ENCODE measurements at regions not wholly inside any gene's neighbourhood (a gene's known extent, or its start where the extent isn't known, plus 50 kb on each side); places are given as distances from the start of the nearest gene placed in this dataset.

DNA sequence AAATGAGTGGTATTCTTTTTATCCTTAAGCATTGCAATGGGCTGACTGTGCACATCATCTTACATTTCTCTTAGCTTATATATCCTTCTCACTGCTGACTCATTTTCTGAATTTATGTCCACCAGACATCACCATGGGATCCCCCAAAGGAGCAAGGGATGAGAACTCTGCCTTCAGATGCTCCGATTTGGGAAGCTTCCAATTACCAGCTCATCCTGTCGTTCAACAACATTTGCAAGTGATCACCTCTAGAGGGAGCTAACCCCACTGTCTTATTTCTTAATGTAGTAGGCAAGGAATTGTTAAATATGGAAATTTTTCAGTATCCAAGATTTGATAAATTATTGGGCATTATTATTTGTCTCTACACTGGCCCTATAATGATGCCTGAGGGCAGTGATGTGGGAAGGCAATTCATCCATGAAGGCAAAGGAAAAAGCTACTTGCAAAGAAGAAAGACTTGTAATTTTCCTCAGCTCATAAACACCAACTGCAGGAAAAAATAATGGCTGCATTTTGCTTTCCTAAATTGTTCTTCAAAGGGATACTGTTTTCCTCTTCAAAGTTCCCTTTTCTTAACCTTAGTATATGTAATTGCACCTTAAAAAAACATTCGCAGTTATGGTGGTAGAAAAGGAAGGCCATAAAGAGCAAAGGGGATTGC is 102.4 kb upstream of the FSHB start:
- TF ChIP-seq GATA1 (IDR thresholded peaks at IDR 0.05; ENCODE audit: low read depth, low read length) (no peak), POLR2A (IDR thresholded peaks at IDR 0.05; ENCODE audit: low read length) (no peak)

DNA sequence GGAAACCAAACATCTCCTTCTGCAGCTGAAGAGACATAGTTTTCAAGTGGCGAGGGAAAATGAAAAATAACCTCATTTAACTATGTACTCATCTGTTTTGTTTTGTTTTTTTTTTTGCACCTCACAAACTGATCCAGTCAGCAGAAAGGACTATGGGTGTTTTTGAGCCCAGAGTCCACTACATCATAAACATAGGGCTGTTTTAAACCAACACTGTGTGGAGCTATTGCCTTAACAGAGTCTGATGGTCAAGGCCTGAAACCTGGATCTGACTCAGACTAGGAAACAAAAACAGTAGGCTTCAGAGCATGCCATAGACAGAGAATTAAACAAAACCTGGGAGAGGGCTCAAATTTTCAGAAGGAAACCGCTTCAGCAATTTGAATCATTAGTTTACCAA is 99.3 kb upstream of the FSHB start:
- TF ChIP-seq GATA1 (IDR thresholded peaks at IDR 0.05; ENCODE audit: low read depth, low read length) (no peak), POLR2A (IDR thresholded peaks at IDR 0.05; ENCODE audit: low read length) (no peak)
- no peak for DNase-seq

More for the DNA sequence above, 102.4 kb upstream of the FSHB start:
- DNase-seq: peak; percentile 5 to 30

DNA sequence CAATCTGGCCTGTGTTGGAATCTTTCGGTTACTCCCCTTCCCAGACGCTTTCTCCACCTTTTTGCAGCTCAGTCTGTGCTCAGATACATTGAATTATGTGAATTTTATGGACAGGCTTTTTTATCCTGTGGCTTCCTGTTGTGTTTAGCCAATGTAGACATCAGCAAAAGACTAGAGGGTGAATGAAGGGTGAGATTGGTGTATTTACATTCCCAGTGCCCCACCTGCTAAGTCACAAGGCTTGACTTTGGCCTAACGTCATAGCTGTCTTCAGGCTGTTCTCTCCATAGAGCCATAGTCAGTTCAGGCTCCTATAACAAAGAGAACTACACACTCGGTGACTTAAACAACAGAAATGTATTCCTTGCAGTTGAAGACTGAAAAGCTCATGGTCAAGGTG is 97.5 kb upstream of the FSHB start:
- TF ChIP-seq POLR2A (IDR thresholded peaks at IDR 0.05; ENCODE audit: low read length) (no peak), GATA1 (IDR thresholded peaks at IDR 0.05; ENCODE audit: low read depth, low read length) (no peak)
- DNase-seq: no peak

DNA sequence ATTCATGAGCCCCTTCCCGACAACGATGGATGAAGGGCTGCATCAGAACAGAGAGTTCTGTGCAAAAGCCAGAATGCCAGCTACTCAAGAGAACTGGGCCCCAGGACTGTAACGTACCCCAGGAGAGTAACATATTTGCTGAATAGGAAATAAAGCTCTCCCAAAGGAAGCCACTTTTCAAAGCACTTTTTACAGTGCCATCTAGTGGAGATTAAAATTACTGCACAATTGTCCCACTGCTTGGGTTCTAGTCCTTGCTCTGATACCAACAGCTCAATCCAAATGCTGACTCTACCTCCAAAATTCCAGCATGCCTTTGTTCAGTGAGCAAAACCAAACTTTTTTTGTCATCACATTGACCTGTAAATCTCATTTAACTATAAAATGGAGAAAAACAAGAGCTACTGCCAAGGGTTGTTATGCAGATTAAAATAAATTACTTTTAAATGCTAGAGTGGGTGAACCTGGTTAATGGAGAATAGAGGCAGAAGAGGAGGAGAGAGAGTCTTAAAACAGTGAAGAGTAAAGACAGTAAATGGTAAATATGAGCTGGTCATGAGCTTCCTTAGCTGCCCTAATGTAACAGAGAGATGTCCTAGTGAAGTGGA is 87.6 kb upstream of the FSHB start:
- TF ChIP-seq POLR2A (IDR thresholded peaks at IDR 0.05; ENCODE audit: low read length) (no peak), GATA1 (IDR thresholded peaks at IDR 0.05; ENCODE audit: low read depth, low read length) (no peak)
- DNase-seq: peak; percentile 4 to 47

DNA sequence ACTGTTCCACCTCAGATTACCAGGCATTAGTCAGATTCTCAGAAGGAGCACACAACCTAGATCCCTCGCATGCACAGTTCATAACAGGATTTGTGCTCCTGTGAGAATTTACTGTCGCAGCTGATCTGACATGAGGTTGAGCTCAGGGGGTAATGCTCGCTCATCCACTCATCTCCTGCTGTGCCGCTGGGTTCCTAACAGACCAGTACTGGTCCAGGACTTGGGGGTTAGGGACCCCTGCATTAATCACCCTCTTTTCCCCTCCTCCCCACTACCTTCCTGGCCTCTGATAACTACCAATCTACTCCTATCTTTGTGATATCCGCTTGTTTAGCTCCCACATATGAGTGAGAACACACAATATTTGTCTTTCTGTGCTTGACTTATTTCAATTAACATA is 83.5 kb upstream of the FSHB start:
- TF ChIP-seq GATA1 (IDR thresholded peaks at IDR 0.05; ENCODE audit: low read depth, low read length) (no peak), POLR2A (IDR thresholded peaks at IDR 0.05; ENCODE audit: low read length) (no peak)
- no peak for DNase-seq

DNA sequence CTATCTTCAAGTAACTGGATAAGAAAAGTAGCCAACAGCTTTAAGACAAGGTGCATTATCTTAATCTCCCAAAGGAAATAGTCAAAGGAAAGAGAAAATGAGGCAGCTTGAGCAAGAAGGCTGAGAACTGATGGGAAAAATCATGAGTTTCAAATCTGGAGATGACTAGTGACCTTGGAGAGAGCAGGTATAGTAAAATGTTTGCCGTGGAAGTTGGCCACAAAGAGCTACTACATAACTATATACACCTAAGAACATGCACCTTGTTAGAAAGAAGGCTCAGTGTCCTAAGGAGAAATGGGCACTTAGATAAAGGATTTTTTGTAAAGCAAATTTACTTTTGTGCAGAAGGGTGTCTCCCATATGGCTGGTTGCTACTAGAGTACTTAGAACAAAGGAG is 80.8 kb upstream of the FSHB start:
- TF ChIP-seq POLR2A (IDR thresholded peaks at IDR 0.05; ENCODE audit: low read length) (no peak), GATA1 (IDR thresholded peaks at IDR 0.05; ENCODE audit: low read depth, low read length) (no peak)
- DNase-seq: no peak

DNA sequence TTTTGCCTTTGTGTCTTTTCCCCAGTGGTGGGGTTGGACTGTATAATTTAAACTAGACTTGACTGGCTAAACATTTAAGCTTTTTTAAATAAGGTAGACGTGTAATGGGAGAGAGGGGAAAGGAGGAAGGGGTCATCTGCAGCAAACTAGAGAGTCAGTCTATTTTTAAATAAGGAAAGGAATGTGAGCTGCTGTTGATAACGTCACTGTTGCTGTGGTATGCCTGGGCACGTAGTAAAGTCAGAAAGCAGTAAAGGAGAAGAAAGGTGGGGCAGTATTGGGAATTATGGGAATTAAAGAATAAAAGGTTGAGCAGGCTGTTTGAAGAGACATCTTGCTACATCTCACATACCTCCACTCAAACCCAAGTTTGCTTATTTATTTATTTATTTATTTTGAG is 80.4 kb upstream of the FSHB start:
- TF ChIP-seq POLR2A (IDR thresholded peaks at IDR 0.05; ENCODE audit: low read length) (no peak), GATA1 (IDR thresholded peaks at IDR 0.05; ENCODE audit: low read depth, low read length) (no peak)
- DNase-seq: no peak

DNA sequence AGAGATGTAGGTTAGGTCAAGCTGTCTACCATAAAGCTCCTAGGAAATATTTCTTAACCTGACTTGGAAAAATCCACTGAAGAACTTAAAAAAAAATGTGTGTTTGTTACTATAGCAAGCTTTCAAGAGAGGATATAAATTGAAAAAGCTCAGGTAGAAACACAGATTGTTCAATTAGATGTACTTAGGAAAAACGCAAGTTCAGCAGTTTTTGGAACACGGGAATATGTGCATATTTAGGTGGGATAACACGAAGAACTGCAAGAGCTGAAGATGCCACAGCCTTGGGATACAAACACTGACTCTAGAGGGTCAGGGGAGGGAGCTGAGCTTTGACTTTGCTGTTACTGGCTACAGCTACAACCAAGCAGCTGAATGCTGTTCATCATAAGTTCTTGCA is 77.8 kb upstream of the FSHB start:
- TF ChIP-seq POLR2A (IDR thresholded peaks at IDR 0.05; ENCODE audit: low read length) (no peak), GATA1 (IDR thresholded peaks at IDR 0.05; ENCODE audit: low read depth, low read length) (no peak)
- no peak for DNase-seq

DNA sequence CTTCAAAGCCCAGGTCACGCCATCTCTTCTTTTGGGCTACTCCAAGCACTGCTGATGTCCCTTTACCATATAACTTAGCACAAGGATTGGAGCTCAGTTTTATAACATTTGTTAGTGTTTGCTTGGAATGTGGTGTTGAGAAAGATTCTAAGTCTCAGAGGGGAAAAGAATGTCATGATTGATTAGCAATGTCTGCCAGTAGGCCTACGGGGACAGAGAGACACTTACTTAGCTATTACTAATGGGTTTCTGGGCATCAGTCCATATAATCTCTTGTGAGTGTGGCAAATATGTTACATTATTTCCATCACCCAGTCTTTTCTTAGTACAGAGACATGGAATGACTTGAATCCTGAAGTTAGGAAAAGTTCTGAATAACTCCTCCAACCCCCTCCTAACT is 75.4 kb upstream of the FSHB start:
- TF ChIP-seq POLR2A (IDR thresholded peaks at IDR 0.05; ENCODE audit: low read length): no peak
- no peak for TF ChIP-seq GATA1 (IDR thresholded peaks at IDR 0.05; ENCODE audit: low read depth, low read length)
- DNase-seq: no peak

DNA sequence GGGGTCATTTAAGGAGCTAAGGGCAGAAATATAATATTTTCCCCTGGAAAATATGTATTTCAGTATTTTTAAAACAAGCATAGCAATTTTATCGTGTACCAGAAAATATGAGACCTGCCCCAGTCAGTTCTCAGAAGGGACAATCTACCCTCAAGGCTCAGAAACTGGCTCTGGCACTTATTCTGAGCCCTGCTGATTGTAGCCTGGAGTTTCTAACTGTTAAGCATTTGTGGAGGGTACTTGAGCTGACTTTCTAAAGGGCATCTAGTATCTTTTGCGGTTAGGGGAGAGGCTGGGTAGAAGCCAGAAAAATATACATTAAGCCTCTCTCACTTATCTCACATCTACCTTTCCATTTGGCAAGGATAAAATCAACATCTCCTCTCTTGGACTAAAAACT is 71.3 kb upstream of the FSHB start:
- no peak for DNase-seq
- TF ChIP-seq POLR2A (IDR thresholded peaks at IDR 0.05; ENCODE audit: low read length) (no peak), GATA1 (IDR thresholded peaks at IDR 0.05; ENCODE audit: low read depth, low read length) (no peak)

DNA sequence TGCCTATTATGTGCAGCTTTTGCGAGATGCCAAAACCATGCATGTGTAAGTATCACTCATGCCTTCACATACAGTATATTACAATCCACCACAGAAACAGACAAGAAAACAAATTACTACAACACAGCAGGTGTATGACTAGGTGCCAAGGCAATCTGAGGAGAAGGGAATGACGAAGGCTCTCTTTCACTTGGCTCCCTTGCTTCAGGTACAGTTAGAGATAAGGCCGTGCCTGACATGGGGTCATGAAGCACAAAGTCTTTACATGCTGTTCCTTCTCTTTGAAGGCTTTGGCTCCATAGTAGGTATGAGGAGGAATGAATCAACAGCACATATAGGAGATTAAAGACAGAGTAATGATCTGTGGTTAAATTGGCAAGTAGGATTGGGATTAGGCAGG is 65.2 kb upstream of the FSHB start:
- no peak for TF ChIP-seq POLR2A (IDR thresholded peaks at IDR 0.05; ENCODE audit: low read length)
- no peak for TF ChIP-seq GATA1 (IDR thresholded peaks at IDR 0.05; ENCODE audit: low read depth, low read length)
- DNase-seq: no peak

DNA sequence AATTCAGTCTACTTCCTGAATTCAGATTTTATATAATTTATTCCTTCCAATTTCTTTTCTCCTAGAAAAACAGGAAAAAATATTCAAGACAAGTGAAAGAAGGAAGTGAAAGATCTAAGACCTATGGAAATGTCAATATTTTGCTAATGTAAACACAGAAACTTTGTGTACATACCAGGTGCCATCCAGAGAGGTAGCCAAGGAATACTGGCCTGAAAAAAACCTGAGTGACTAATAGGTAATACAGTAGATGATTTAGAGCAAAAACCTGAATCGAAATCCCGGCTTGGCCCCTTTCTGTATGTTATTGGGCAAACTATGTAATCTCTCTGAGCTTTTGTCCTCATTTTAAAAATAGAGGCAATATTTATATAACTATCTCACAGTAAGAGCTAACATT is 59.2 kb upstream of the FSHB start:
- no peak for DNase-seq
- TF ChIP-seq POLR2A (IDR thresholded peaks at IDR 0.05; ENCODE audit: low read length): no peak
- no peak for TF ChIP-seq GATA1 (IDR thresholded peaks at IDR 0.05; ENCODE audit: low read depth, low read length)

DNA sequence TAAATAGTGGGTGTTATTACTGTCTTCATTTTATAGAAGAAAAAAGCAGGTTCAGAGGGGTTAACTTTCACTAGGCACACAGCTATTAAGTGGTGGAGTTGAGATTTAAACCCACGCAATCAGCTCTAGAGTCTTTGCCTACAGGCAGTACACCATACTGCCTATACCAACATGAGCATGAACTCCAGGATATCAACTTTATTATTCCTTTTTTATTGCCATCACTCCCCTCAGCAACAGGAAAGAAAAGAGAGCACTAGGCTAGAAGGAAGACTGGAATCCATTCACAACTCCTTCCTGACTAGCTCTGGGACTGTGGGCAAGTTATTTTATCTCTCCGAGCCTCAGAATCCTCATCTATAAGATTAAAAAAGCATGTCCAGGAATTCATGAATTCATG is 58.7 kb upstream of the FSHB start:
- DNase-seq: no peak
- no peak for TF ChIP-seq POLR2A (IDR thresholded peaks at IDR 0.05; ENCODE audit: low read length)
- no peak for TF ChIP-seq GATA1 (IDR thresholded peaks at IDR 0.05; ENCODE audit: low read depth, low read length)

DNA sequence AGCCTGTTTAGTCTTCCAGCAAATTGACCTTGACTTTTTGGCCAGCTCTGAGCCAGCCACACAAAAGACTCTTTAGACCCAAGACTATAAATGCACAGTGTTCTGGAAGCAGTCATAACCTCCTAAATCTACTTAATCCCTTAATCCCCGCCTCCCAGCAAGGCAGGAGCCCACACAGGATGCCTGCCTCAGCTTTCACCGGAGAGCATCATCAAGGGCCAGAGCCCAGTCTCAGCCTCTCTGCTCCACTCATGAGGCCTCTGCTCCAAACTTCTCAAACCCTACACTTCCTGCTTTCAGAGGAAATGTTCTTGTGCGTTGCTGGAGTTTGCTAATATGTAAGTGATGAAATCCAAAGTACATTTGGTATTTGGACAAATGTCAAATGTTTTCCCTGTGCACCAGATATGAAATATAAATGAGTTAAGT is 57.9 kb upstream of the FSHB start:
- TF ChIP-seq POLR2A (IDR thresholded peaks at IDR 0.05; ENCODE audit: low read length) (no peak), GATA1 (IDR thresholded peaks at IDR 0.05; ENCODE audit: low read depth, low read length) (no peak)
- DNase-seq: no peak

DNA sequence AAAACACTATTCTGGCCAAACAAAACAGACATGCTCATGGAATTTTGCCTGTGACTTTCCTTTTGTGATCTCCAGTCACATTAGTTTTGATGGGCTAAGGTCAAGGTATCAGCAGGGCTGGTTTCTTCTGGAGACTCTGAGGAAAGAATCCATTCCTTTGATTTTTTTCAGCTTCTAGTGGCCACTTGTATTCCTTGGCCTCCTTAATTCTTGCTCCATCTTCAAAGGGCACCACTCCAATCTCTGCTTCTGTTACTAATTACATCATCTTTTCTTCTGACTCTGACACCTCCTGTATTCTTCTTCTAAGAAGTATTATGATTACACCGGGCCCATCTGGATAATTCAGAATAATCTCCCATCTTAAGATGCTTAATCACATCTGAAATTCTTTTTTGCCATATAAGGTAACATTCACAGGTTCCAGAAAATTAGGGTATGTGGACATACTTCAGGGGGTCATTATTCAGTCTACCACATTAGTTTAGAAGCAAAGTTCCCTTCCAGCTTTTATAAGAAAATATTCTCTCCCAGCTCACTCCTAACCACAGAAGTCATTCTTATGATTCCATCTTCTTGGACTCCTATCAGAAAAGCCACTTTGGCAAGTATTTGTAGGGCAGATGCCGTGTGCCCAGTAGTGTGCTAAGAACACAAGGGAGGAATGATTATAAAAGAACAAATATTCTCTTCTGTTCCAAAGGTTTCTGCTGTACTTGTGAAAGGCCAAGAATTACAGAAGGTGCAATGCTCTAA is 56.4 kb upstream of the FSHB start:
- DNase-seq: no peak
- no peak for TF ChIP-seq GATA1 (IDR thresholded peaks at IDR 0.05; ENCODE audit: low read depth, low read length)
- TF ChIP-seq POLR2A (IDR thresholded peaks at IDR 0.05; ENCODE audit: low read length): no peak

All from erythroblast (primary cell).